K562 (cell line): ENCODE measurements at regions not wholly inside any gene's neighbourhood (a gene's known extent, or its start where the extent isn't known, plus 50 kb on each side); places are given as distances from the start of the nearest gene placed in this dataset.

Source experiments
- CBX3 ChIP-seq, 2 experiments: IDR thresholded peaks; 1 replicate in 1 of 2; 2 replicates in 1 of 2; pipeline ENCODE4 v1.6.1; 2012; ENCODE audit warnings: inconsistent platforms in 2 of 2, low read length in 2 of 2, borderline replicate concordance in 1 of 2, control low read depth in 1 of 2
- KDM2B ChIP-seq: fragments of 250-450 bp; sonication (Bioruptor Pico); IDR thresholded peaks from 2 replicates; pipeline ENCODE4 v1.8.0; 2021; ENCODE audit warnings: mild to moderate bottlenecking, moderate library complexity
- RBBP5 ChIP-seq: fragments of 200-600 bp; sonication (generic); IDR thresholded peaks from 2 replicates; pipeline ENCODE4 v1.6.1; 2012; ENCODE audit warnings: borderline replicate concordance, mild to moderate bottlenecking, low read length, control low read depth, inconsistent platforms; ENCODE audit not compliant: insufficient read depth, poor library complexity, severe bottlenecking
- ZNF184 ChIP-seq: sonication (generic); formaldehyde crosslinking; IDR thresholded peaks from 2 replicates; pipeline ENCODE4 v1.5.0; 2020; ENCODE audit warnings: missing genetic modification reagents
- ZNF274 ChIP-seq: IDR thresholded peaks from 2 replicates; pipeline ENCODE4 v1.6.1; 2011; ENCODE audit warnings: low read depth, mild to moderate bottlenecking, low read length, moderate library complexity, borderline replicate concordance
- TF ChIP-seq, protein P1 (sequence below), 3 experiments: IDR thresholded peaks in 2 of 3; conservative IDR thresholded peaks in 1 of 3; 2 replicates each; pipeline ENCODE4 v1.5.1; 2011 to 2012; ENCODE audit warnings: low read length in 3 of 3, mild to moderate bottlenecking in 3 of 3, control low read depth in 2 of 3, improper control_type of control experiment in 1 of 3, inconsistent platforms in 1 of 3, low read depth in 1 of 3, mixed read lengths in 1 of 3, moderate library complexity in 1 of 3; ENCODE audit not compliant: insufficient read depth in 2 of 3

DNA sequence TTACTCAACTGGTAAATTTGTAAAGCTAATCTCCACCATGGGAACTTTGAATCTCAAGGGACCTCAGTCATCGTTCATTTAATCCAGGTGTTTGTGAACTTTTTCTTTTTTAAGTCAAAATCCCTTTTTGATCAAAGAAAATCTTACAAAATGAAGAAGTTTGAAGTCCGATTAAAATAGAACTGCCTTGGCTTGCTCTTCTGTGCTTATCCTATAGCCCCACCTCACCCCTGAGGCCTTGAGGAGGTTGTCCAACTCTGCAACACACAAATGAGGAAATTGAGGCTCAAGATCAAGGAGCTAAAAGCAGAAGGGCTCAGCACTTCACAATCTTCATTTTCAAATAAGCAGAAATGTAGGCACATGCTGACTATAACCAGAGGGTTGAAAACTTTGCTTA lies 240.3 kb upstream of the SFRP2 start:
- TF ChIP-seq KDM2B (no peak), ZNF184 (CRISPR knock-in tag) (no peak), ZNF274 (no peak), RBBP5 (no peak), CBX3 (IDR thresholded peaks at IDR 0.05; ENCODE audit: borderline replicate concordance in 1 of 2, low read length in 2 of 2) (no peak)
- TF ChIP-seq, protein P1, sequence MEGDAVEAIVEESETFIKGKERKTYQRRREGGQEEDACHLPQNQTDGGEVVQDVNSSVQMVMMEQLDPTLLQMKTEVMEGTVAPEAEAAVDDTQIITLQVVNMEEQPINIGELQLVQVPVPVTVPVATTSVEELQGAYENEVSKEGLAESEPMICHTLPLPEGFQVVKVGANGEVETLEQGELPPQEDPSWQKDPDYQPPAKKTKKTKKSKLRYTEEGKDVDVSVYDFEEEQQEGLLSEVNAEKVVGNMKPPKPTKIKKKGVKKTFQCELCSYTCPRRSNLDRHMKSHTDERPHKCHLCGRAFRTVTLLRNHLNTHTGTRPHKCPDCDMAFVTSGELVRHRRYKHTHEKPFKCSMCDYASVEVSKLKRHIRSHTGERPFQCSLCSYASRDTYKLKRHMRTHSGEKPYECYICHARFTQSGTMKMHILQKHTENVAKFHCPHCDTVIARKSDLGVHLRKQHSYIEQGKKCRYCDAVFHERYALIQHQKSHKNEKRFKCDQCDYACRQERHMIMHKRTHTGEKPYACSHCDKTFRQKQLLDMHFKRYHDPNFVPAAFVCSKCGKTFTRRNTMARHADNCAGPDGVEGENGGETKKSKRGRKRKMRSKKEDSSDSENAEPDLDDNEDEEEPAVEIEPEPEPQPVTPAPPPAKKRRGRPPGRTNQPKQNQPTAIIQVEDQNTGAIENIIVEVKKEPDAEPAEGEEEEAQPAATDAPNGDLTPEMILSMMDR (IDR thresholded peaks at IDR 0.05 in 2 of 3, conservative IDR thresholded peaks at IDR 0.05 in 1 of 3; ENCODE audit: insufficient read depth in 2 of 3, low read depth in 1 of 3, low read length in 3 of 3) = no peak
